IMR-90 (cell line): ENCODE measurements at regions not wholly inside any gene's neighbourhood (a gene's known extent, or its start where the extent isn't known, plus 50 kb on each side); places are given as distances from the start of the nearest gene placed in this dataset.

Experiments
- ATAC-seq: fragments of 200-7000 bp; cut with Tn5 transposase; 2 replicates; pipeline ENCODE4 v1.9.1; 2020; ENCODE audit warnings: low read depth, mild to moderate bottlenecking, moderate library complexity
- BruUV-seq: library from RNA; stranded (reverse); fragments of 400-500 nt; replicated peaks from 2 replicates; lab custom pipeline; 2021; lab: Mats Ljungman, UMichigan
- CTCF ChIA-PET: fragments of 300-600 bp; formaldehyde crosslinking; extraction: SDS; loops from one replicate; lab custom pipeline; 2021; ENCODE audit warnings: antibody characterized with exemption; lab: Yijun Ruan, JAX
- POLR2A ChIA-PET: fragments of 300-600 bp; sonication (Branson Sonifier 250); formaldehyde crosslinking; loops from one replicate; lab custom pipeline; 2022; ENCODE audit warnings: antibody characterized with exemption; ENCODE audit not compliant: unreplicated experiment; lab: Charles Lee
- DNase-seq: peaks from one replicate; pipeline ENCODE4 v3.0.0; 2013
- H2AFZ ChIP-seq: replicated peaks from 2 replicates; pipeline ENCODE3; 2013; ENCODE audit warnings: low read length, mild to moderate bottlenecking; ENCODE audit not compliant: poor library complexity
- H2AK5ac ChIP-seq: 2 replicates; pipeline ENCODE4 v1.6.1; 2013; ENCODE audit warnings: low read depth, low read length, inconsistent platforms
- H2AK9ac ChIP-seq: replicated peaks from 2 replicates; pipeline ENCODE3; 2013; ENCODE audit warnings: mild to moderate bottlenecking, low read depth, low read length, moderate library complexity; ENCODE audit not compliant: poor library complexity
- H2BK120ac ChIP-seq: 2 replicates; pipeline ENCODE4 v1.6.1; 2013; ENCODE audit warnings: low read depth, low read length, inconsistent platforms
- H2BK15ac ChIP-seq: 3 replicates; pipeline ENCODE4 v1.6.1; 2013; ENCODE audit warnings: low read depth, low read length, inconsistent platforms
- H2BK20ac ChIP-seq: 2 replicates; pipeline ENCODE4 v1.6.1; 2013; ENCODE audit warnings: low read depth, mild to moderate bottlenecking, inconsistent platforms, low read length, moderate library complexity
- H2BK5ac ChIP-seq: 2 replicates; pipeline ENCODE4 v1.6.1; 2013; ENCODE audit warnings: mild to moderate bottlenecking, low read depth, low read length, inconsistent platforms; ENCODE audit not compliant: poor library complexity, severe bottlenecking
- H3K14ac ChIP-seq: replicated peaks from 2 replicates; pipeline ENCODE4 v1.6.1; 2013; ENCODE audit warnings: low read depth, low read length, inconsistent platforms
- H3K18ac ChIP-seq: 2 replicates; pipeline ENCODE4 v1.6.1; 2013; ENCODE audit warnings: low read depth, low read length, control low read depth
- H3K23ac ChIP-seq: 2 replicates; pipeline ENCODE4 v1.6.1; 2013; ENCODE audit warnings: low read depth, low read length, inconsistent platforms
- H3K27ac ChIP-seq: 2 replicates; pipeline ENCODE4 v1.5.1; 2013; ENCODE audit warnings: mild to moderate bottlenecking, control low read depth, low read length; ENCODE audit not compliant: insufficient read depth
- H3K27me3 ChIP-seq: 2 replicates; pipeline ENCODE4 v1.6.1; 2013; ENCODE audit warnings: low read length; ENCODE audit not compliant: control insufficient read depth, insufficient read depth
- H3K36me3 ChIP-seq: 2 replicates; pipeline ENCODE4 v1.6.1; 2013; ENCODE audit warnings: low read length, mixed read lengths; ENCODE audit not compliant: control insufficient read depth, insufficient read depth
- H3K4ac ChIP-seq: 2 replicates; pipeline ENCODE4 v1.6.1; 2013; ENCODE audit warnings: low read depth, low read length, inconsistent platforms
- H3K4me1 ChIP-seq: 2 replicates; pipeline ENCODE4 v1.6.1; 2013; ENCODE audit warnings: low read length, mixed read lengths; ENCODE audit not compliant: control insufficient read depth, insufficient read depth
- H3K4me2 ChIP-seq: 2 replicates; pipeline ENCODE4 v1.6.1; 2013; ENCODE audit warnings: low read depth, mild to moderate bottlenecking, control low read depth, low read length, moderate library complexity
- H3K4me3 ChIP-seq: 2 replicates; pipeline ENCODE4 v1.5.1; 2013; ENCODE audit warnings: low read depth, mild to moderate bottlenecking, control low read depth, low read length, moderate library complexity; ENCODE audit not compliant: insufficient read depth
- H3K56ac ChIP-seq: 2 replicates; pipeline ENCODE4 v1.6.1; 2013; ENCODE audit warnings: low read length, inconsistent platforms; ENCODE audit not compliant: insufficient read depth; ENCODE audit errors: extremely low read depth
- H3K79me1 ChIP-seq, 2 experiments: 2 replicates each; pipeline ENCODE4 v1.6.1; 2013; ENCODE audit warnings: low read length in 2 of 2, inconsistent platforms in 1 of 2, low read depth in 1 of 2
- H3K9ac ChIP-seq: 2 replicates; pipeline ENCODE4 v1.6.1; 2013; ENCODE audit warnings: low read depth, low read length, control low read depth
- H3K9me1 ChIP-seq: 2 replicates; pipeline ENCODE4 v1.6.1; 2013; ENCODE audit warnings: low read length, inconsistent platforms; ENCODE audit not compliant: insufficient read depth
- H3K9me3 ChIP-seq: 2 replicates; pipeline ENCODE4 v1.6.1; 2013; ENCODE audit warnings: low read length; ENCODE audit not compliant: control insufficient read depth, insufficient read depth
- H4K20me1 ChIP-seq: 2 replicates; pipeline ENCODE4 v1.6.1; 2013; ENCODE audit warnings: low read length, inconsistent platforms; ENCODE audit not compliant: insufficient read depth
- H4K5ac ChIP-seq: 2 replicates; pipeline ENCODE4 v1.6.1; 2013; ENCODE audit warnings: mild to moderate bottlenecking, low read depth, low read length, control low read depth
- H4K8ac ChIP-seq, 2 experiments: 2 replicates each; pipeline ENCODE4 v1.6.1; 2013; ENCODE audit warnings: low read depth in 2 of 2, low read length in 2 of 2, control low read depth in 1 of 2, inconsistent platforms in 1 of 2
- H4K91ac ChIP-seq: 2 replicates; pipeline ENCODE4 v1.6.1; 2013; ENCODE audit warnings: low read depth, low read length, inconsistent platforms; ENCODE audit not compliant: insufficient read depth
- CHD1 ChIP-seq: IDR thresholded peaks from 2 replicates; pipeline ENCODE4 v1.6.1; 2012; ENCODE audit warnings: low read depth, low read length, improper control_type of control experiment
- MAFK ChIP-seq: IDR thresholded peaks from 2 replicates; pipeline ENCODE4 v1.6.1; 2012; ENCODE audit warnings: low read depth, low read length, improper control_type of control experiment
- MXI1 ChIP-seq: IDR thresholded peaks from 2 replicates; pipeline ENCODE4 v1.6.1; 2012; ENCODE audit warnings: low read depth, mild to moderate bottlenecking, low read length, moderate library complexity, borderline replicate concordance
- RAD21 ChIP-seq: IDR thresholded peaks from 2 replicates; pipeline ENCODE4 v1.6.1; 2012; ENCODE audit warnings: low read length, improper control_type of control experiment
- RCOR1 ChIP-seq: IDR thresholded peaks from 2 replicates; pipeline ENCODE4 v1.6.1; 2012; ENCODE audit warnings: mild to moderate bottlenecking, low read length, improper control_type of control experiment; ENCODE audit not compliant: insufficient replicate concordance
- SMC3 ChIP-seq: fragments of 150-350 bp; IDR thresholded peaks from 2 replicates; pipeline ENCODE4 v1.6.1; 2016; ENCODE audit warnings: low read depth, mild to moderate bottlenecking, antibody characterized with exemption, low read length, moderate library complexity
- WGBS, 2 experiments: methylation state at CpG; one replicate each; pipeline versions ENCODE4 v1.1.5 to v1.1.7; 2013; ENCODE audit warnings: missing lambda C conversion rate in 2 of 2; ENCODE audit not compliant: insufficient read length in 1 of 2; ENCODE audit errors: extremely low coverage in 2 of 2; 5-methylcytosine and 5-hydroxymethylcytosine counted together
- dilution Hi-C: fragments of 300-500 bp; cut with HindIII; formaldehyde crosslinking; loops from one replicate; pipeline ENCODE4 v1.14.3; 2018; ENCODE audit warnings: low sequenced_read_pairs; ENCODE audit not compliant: unreplicated experiment
- in situ Hi-C: fragments of 300-500 bp; cut with MboI; formaldehyde crosslinking; loops from 3 replicates; pipeline ENCODE4 v1.14.3; 2019; ENCODE audit warnings: low sequenced_read_pairs, inconsistent platforms, mixed read lengths
- intact Hi-C: fragments of 100-400 bp; cut with micrococcal nuclease; formaldehyde crosslinking; loops from 2 replicates; pipeline ENCODE4 v1.10.0; 2022

GRCh38 chr5:32852976-32853375 is 141.9 kb downstream of the NPR3 start:
- intact Hi-C loops (loop anchor here (1.0 to 5.0 kb wide), 4 partner anchors 42 to 328 kb away; partner anchors contain the start of gene NPR3), dilution Hi-C loops (no loop called here), in situ Hi-C loops (no loop called here)
- WGBS, 2 experiments: no CpG with 5 or more reads among the region's 1 CpG
- Histone ChIP-seq H3K18ac (peak overlapping the region; percentile 11; the same call in 1 of the 2 replicates), H3K9me1 (peaks cover 6% of the 10 kb centered on the region), H2BK5ac (peak overlapping the region; percentile 27), H3K79me1 (no peaks in the 10 kb centered on the region), H3K9me3 (peaks cover 5% of the 10 kb centered on the region; the same call in 1 of the 2 replicates), H4K8ac (peak overlapping the region; percentile 24 to 75), H3K14ac (peak overlapping the region; percentile 40; the same call in 1 of the 2 replicates), H4K20me1 (no peaks in the 10 kb centered on the region), H3K36me3 (no peaks in the 10 kb centered on the region), H4K5ac (no peak overlapping the region; the same call in 1 of the 2 replicates), H3K4ac (peak overlapping the region; percentile 29; the same call in 1 of the 2 replicates), H3K4me1 (peaks cover 8% of the 10 kb centered on the region; the same call in 1 of the 2 replicates), H3K23ac (no peak overlapping the region), H2AK9ac (no peak overlapping the region), H3K9ac (no peak overlapping the region; the same call in 1 of the 2 replicates), H2BK15ac (peak overlapping the region; percentile 58; the same call in 1 of the 3 replicates), H3K56ac (peak overlapping the region; percentile 29; the same call in 1 of the 2 replicates), H2AFZ (no peak overlapping the region), H4K91ac (peak overlapping the region; percentile 82), H2AK5ac (no peak overlapping the region), H3K4me2 (no peak overlapping the region), H3K27ac (no peak overlapping the region), H2BK20ac (peak overlapping the region; percentile 58; the same call in 1 of the 2 replicates), H2BK120ac (peak overlapping the region; percentile 76; the same call in 1 of the 2 replicates), H3K27me3 (no peaks in the 10 kb centered on the region), H3K4me3 (no peak overlapping the region)
- POLR2A ChIA-PET: interaction anchor here (0.8 kb wide), 1 partner anchor 9 kb away, joined by 3 read pairs; no protein-coding TSS in a partner anchor
- DNase-seq: no peak
- CTCF ChIA-PET: interaction anchor here (0.6 to 2.6 kb wide), 5 partner anchors 14 to 348 kb away, joined by 3 to 13 read pairs (median 5); no protein-coding TSS in a partner anchor
- no peak for ATAC-seq
- no TSS peak for BruUV-seq
- TF ChIP-seq MAFK (no peak), CHD1 (no peak), RAD21 (no peak), RCOR1 (no peak), MXI1 (no peak), SMC3 (no peak)
